Endothelial cell of umbilical vein (primary cell): ENCODE measurements at regions not wholly inside any gene's neighbourhood (a gene's known extent, or its start where the extent isn't known, plus 50 kb on each side); places are given as distances from the start of the nearest gene placed in this dataset.

Experiments used
- BruUV-seq: library from RNA; stranded (reverse); fragments of 400-500 nt; replicated peaks from 2 replicates; lab custom pipeline; 2021; lab: Mats Ljungman, UMichigan
- CTCF ChIA-PET: fragments of 300-600, 350-600 bp; sonication (Branson Sonifier 250); formaldehyde crosslinking; loops from one replicate; lab custom pipeline; 2021; ENCODE audit warnings: antibody characterized with exemption, inconsistent platforms; lab: Charles Lee
- POLR2A ChIA-PET: fragments of 300-600, 350-600 bp; sonication (Branson Sonifier 250); formaldehyde crosslinking; loops from one replicate; lab custom pipeline; 2021; ENCODE audit warnings: antibody characterized with exemption, inconsistent platforms; lab: Charles Lee
- DNase-seq: peaks from one replicate; pipeline ENCODE4 v3.0.0-alpha.2; 2011; ENCODE audit warnings: low read depth, low spot score
- FAIRE-seq: peaks from 2 replicates; lab custom pipeline; 2011; peaks lifted over from hg19 to GRCh38; lab: Jason Lieb, UNC
- H2AFZ ChIP-seq: 2 replicates; pipeline ENCODE4 v1.6.0; 2012; ENCODE audit warnings: low read depth, low read length, control low read depth, inconsistent platforms
- H3K27ac ChIP-seq: 2 replicates; pipeline ENCODE4 v1.5.1; 2011; ENCODE audit warnings: low read depth, mild to moderate bottlenecking, control low read depth, low read length, moderate library complexity; ENCODE audit not compliant: insufficient read depth
- H3K27me3 ChIP-seq, 2 experiments: 2 replicates each; pipeline versions ENCODE4 v1.6.0 to v1.6.1; 2011; ENCODE audit warnings: low read length in 2 of 2, mixed read lengths in 1 of 2; ENCODE audit not compliant: control insufficient read depth in 2 of 2, insufficient read depth in 2 of 2
- H3K36me3 ChIP-seq, 2 experiments: 2 replicates in 1 of 2; 3 replicates in 1 of 2; pipeline ENCODE4 v1.5.1; 2011; ENCODE audit warnings: low read length in 2 of 2, mild to moderate bottlenecking in 1 of 2, moderate library complexity in 1 of 2; ENCODE audit not compliant: control insufficient read depth in 2 of 2, insufficient read depth in 2 of 2; ENCODE audit errors: extremely low read depth in 1 of 2
- H3K4me1 ChIP-seq: 3 replicates; pipeline ENCODE4 v1.5.1; 2011; ENCODE audit warnings: mild to moderate bottlenecking, low read length; ENCODE audit not compliant: control insufficient read depth, insufficient read depth; ENCODE audit errors: extremely low read depth
- H3K4me2 ChIP-seq: 2 replicates; pipeline ENCODE4 v1.6.1; 2011; ENCODE audit warnings: low read length, control low read depth, mixed read lengths; ENCODE audit not compliant: insufficient read depth
- H3K4me3 ChIP-seq, 3 experiments: fragments of 200-600 bp in 1 of 3; sonication (generic), shearing (Covaris generic) in 1 of 3; replicated peaks in 1 of 3; 2 replicates each; pipeline ENCODE4 v1.5.1; 2011 to 2016; ENCODE audit warnings: control low read depth in 3 of 3, low read length in 3 of 3, mild to moderate bottlenecking in 2 of 3, inconsistent platforms in 1 of 3, low read depth in 1 of 3, moderate library complexity in 1 of 3; ENCODE audit not compliant: insufficient read depth in 1 of 3
- H3K79me2 ChIP-seq: 2 replicates; pipeline ENCODE4 v1.6.0; 2012; ENCODE audit warnings: low read length, inconsistent platforms; ENCODE audit not compliant: control insufficient read depth, insufficient read depth
- H3K9ac ChIP-seq: replicated peaks from 2 replicates; pipeline ENCODE3; 2011; ENCODE audit warnings: low read length, control low read depth; ENCODE audit not compliant: insufficient read depth; ENCODE audit errors: extremely low read depth
- H3K9me1 ChIP-seq: replicated peaks from 3 replicates; pipeline ENCODE4 v1.6.0; 2011; ENCODE audit warnings: mild to moderate bottlenecking, low read length; ENCODE audit not compliant: control insufficient read depth, insufficient read depth; ENCODE audit errors: extremely low read depth
- H3K9me3 ChIP-seq: replicated peaks from 2 replicates; pipeline ENCODE4 v1.5.1; 2012; ENCODE audit warnings: low read length, inconsistent platforms; ENCODE audit not compliant: control insufficient read depth, insufficient read depth
- H4K20me1 ChIP-seq: replicated peaks from 2 replicates; pipeline ENCODE3; 2011; ENCODE audit warnings: mild to moderate bottlenecking, low read length; ENCODE audit not compliant: control insufficient read depth, insufficient read depth; ENCODE audit errors: extremely low read depth
- EZH2 ChIP-seq: IDR thresholded peaks from 2 replicates; pipeline ENCODE4 v1.6.1; 2012; ENCODE audit warnings: borderline replicate concordance, low read depth, mild to moderate bottlenecking, moderate library complexity, low read length, inconsistent platforms; ENCODE audit not compliant: severe bottlenecking
- JUN ChIP-seq: IDR thresholded peaks from 2 replicates; pipeline ENCODE4 v1.6.1; 2011; ENCODE audit warnings: borderline replicate concordance, low read depth; ENCODE audit not compliant: insufficient read length, insufficient read depth
- MAX ChIP-seq: IDR thresholded peaks from 2 replicates; pipeline ENCODE4 v1.6.1; 2011; ENCODE audit not compliant: insufficient read depth, insufficient read length
- MYC ChIP-seq: IDR thresholded peaks from one replicate; pipeline ENCODE4 v1.6.1; 2011; ENCODE audit warnings: mild to moderate bottlenecking, low read depth, low read length
- POLR2AphosphoS5 ChIP-seq: IDR thresholded peaks from 2 replicates; pipeline ENCODE4 v1.6.1; 2012; ENCODE audit warnings: low read depth, mild to moderate bottlenecking, control low read depth, low read length, moderate library complexity; ENCODE audit not compliant: insufficient read depth
- dilution Hi-C: fragments of 300-500 bp; cut with MboI; formaldehyde crosslinking; loops from one replicate; pipeline ENCODE4 v1.15.0; 2019; ENCODE audit warnings: low sequenced_read_pairs; ENCODE audit not compliant: extremely low pct_ligation_motif_present
- intact Hi-C: fragments of 100-400 bp; cut with micrococcal nuclease; formaldehyde crosslinking; loops from one replicate; pipeline ENCODE4 v1.10.0; 2022

- H3K4me2 ChIP-seq = no peak overlapping the region
- TF ChIP-seq EZH2 = no peak
- TF ChIP-seq POLR2AphosphoS5 = no peak
- TF ChIP-seq MYC = no peak
- no peaks in the 10 kb centered on the region for H3K4me1 ChIP-seq
- H2AFZ ChIP-seq = no peak overlapping the region
- no peaks in the 10 kb centered on the region for H4K20me1 ChIP-seq
- H3K9me3 ChIP-seq = no peaks in the 10 kb centered on the region
- H3K79me2 ChIP-seq = no peaks in the 10 kb centered on the region
- dilution Hi-C loops (no loop called here), intact Hi-C loops (no loop called here)
- no peaks in the 10 kb centered on the region for H3K9me1 ChIP-seq
- no TSS peak for BruUV-seq
- H3K4me3 ChIP-seq = no peak overlapping the region
- no peak overlapping the region for H3K9ac ChIP-seq
- no peak for FAIRE-seq
- H3K27me3 ChIP-seq = no peaks in the 10 kb centered on the region
- POLR2A ChIA-PET = no interaction called here
- no peak for DNase-seq
- CTCF ChIA-PET = no interaction called here
- H3K36me3 ChIP-seq = no peaks in the 10 kb centered on the region
- no peak overlapping the region for H3K27ac ChIP-seq
Observed at GRCh38 chr2:145043399-145043834, 523.5 kb upstream of the ZEB2 start.

GRCh38 chr2:145041706-145042105 lies 521.8 kb upstream of the ZEB2 start:
- no peak overlapping the region for H3K4me2 ChIP-seq
- intact Hi-C loops = no loop called here
- H3K4me1 ChIP-seq = no peaks in the 10 kb centered on the region
- no peak for FAIRE-seq
- H2AFZ ChIP-seq = no peak overlapping the region
- TF ChIP-seq JUN (no peak), POLR2AphosphoS5 (no peak), MAX (no peak)
- H3K9me1 ChIP-seq = no peaks in the 10 kb centered on the region
- dilution Hi-C loops = no loop called here
- no peaks in the 10 kb centered on the region for H3K27me3 ChIP-seq
- no peak overlapping the region for H3K4me3 ChIP-seq
- no peak overlapping the region for H3K9ac ChIP-seq
- CTCF ChIA-PET = no interaction called here
- no peaks in the 10 kb centered on the region for H3K79me2 ChIP-seq
- no peaks in the 10 kb centered on the region for H4K20me1 ChIP-seq
- DNase-seq = no peak
- H3K36me3 ChIP-seq = no peaks in the 10 kb centered on the region
- POLR2A ChIA-PET = no interaction called here
- no peak overlapping the region for H3K27ac ChIP-seq
- H3K9me3 ChIP-seq = no peaks in the 10 kb centered on the region
- BruUV-seq = no TSS peak
